IMR-90 (cell line): ENCODE measurements at regions not wholly inside any gene's neighbourhood (a gene's known extent, or its start where the extent isn't known, plus 50 kb on each side); places are given as distances from the start of the nearest gene placed in this dataset.

ENCODE experiments used
- ATAC-seq: fragments of 200-7000 bp; cut with Tn5 transposase; 2 replicates; pipeline ENCODE4 v1.9.1; 2020; ENCODE audit warnings: low read depth, mild to moderate bottlenecking, moderate library complexity
- BruUV-seq: library from RNA; stranded (reverse); fragments of 400-500 nt; replicated peaks from 2 replicates; lab custom pipeline; 2021; lab: Mats Ljungman, UMichigan
- CTCF ChIA-PET: fragments of 300-600 bp; formaldehyde crosslinking; extraction: SDS; loops from one replicate; lab custom pipeline; 2021; ENCODE audit warnings: antibody characterized with exemption; lab: Yijun Ruan, JAX
- POLR2A ChIA-PET: fragments of 300-600 bp; sonication (Branson Sonifier 250); formaldehyde crosslinking; loops from one replicate; lab custom pipeline; 2022; ENCODE audit warnings: antibody characterized with exemption; ENCODE audit not compliant: unreplicated experiment; lab: Charles Lee
- DNase-seq: peaks from one replicate; pipeline ENCODE4 v3.0.0; 2013
- H2AFZ ChIP-seq: replicated peaks from 2 replicates; pipeline ENCODE3; 2013; ENCODE audit warnings: low read length, mild to moderate bottlenecking; ENCODE audit not compliant: poor library complexity
- H2AK5ac ChIP-seq: 2 replicates; pipeline ENCODE4 v1.6.1; 2013; ENCODE audit warnings: low read depth, low read length, inconsistent platforms
- H2AK9ac ChIP-seq: replicated peaks from 2 replicates; pipeline ENCODE3; 2013; ENCODE audit warnings: mild to moderate bottlenecking, low read depth, low read length, moderate library complexity; ENCODE audit not compliant: poor library complexity
- H2BK120ac ChIP-seq: 2 replicates; pipeline ENCODE4 v1.6.1; 2013; ENCODE audit warnings: low read depth, low read length, inconsistent platforms
- H2BK15ac ChIP-seq: 3 replicates; pipeline ENCODE4 v1.6.1; 2013; ENCODE audit warnings: low read depth, low read length, inconsistent platforms
- H2BK20ac ChIP-seq: 2 replicates; pipeline ENCODE4 v1.6.1; 2013; ENCODE audit warnings: low read depth, mild to moderate bottlenecking, inconsistent platforms, low read length, moderate library complexity
- H2BK5ac ChIP-seq: 2 replicates; pipeline ENCODE4 v1.6.1; 2013; ENCODE audit warnings: mild to moderate bottlenecking, low read depth, low read length, inconsistent platforms; ENCODE audit not compliant: poor library complexity, severe bottlenecking
- H3K14ac ChIP-seq: replicated peaks from 2 replicates; pipeline ENCODE4 v1.6.1; 2013; ENCODE audit warnings: low read depth, low read length, inconsistent platforms
- H3K18ac ChIP-seq: 2 replicates; pipeline ENCODE4 v1.6.1; 2013; ENCODE audit warnings: low read depth, low read length, control low read depth
- H3K23ac ChIP-seq: 2 replicates; pipeline ENCODE4 v1.6.1; 2013; ENCODE audit warnings: low read depth, low read length, inconsistent platforms
- H3K27ac ChIP-seq: 2 replicates; pipeline ENCODE4 v1.5.1; 2013; ENCODE audit warnings: mild to moderate bottlenecking, control low read depth, low read length; ENCODE audit not compliant: insufficient read depth
- H3K27me3 ChIP-seq: 2 replicates; pipeline ENCODE4 v1.6.1; 2013; ENCODE audit warnings: low read length; ENCODE audit not compliant: control insufficient read depth, insufficient read depth
- H3K36me3 ChIP-seq: 2 replicates; pipeline ENCODE4 v1.6.1; 2013; ENCODE audit warnings: low read length, mixed read lengths; ENCODE audit not compliant: control insufficient read depth, insufficient read depth
- H3K4ac ChIP-seq: 2 replicates; pipeline ENCODE4 v1.6.1; 2013; ENCODE audit warnings: low read depth, low read length, inconsistent platforms
- H3K4me1 ChIP-seq: 2 replicates; pipeline ENCODE4 v1.6.1; 2013; ENCODE audit warnings: low read length, mixed read lengths; ENCODE audit not compliant: control insufficient read depth, insufficient read depth
- H3K4me2 ChIP-seq: 2 replicates; pipeline ENCODE4 v1.6.1; 2013; ENCODE audit warnings: low read depth, mild to moderate bottlenecking, control low read depth, low read length, moderate library complexity
- H3K4me3 ChIP-seq: 2 replicates; pipeline ENCODE4 v1.5.1; 2013; ENCODE audit warnings: low read depth, mild to moderate bottlenecking, control low read depth, low read length, moderate library complexity; ENCODE audit not compliant: insufficient read depth
- H3K56ac ChIP-seq: 2 replicates; pipeline ENCODE4 v1.6.1; 2013; ENCODE audit warnings: low read length, inconsistent platforms; ENCODE audit not compliant: insufficient read depth; ENCODE audit errors: extremely low read depth
- H3K79me1 ChIP-seq, 2 experiments: 2 replicates each; pipeline ENCODE4 v1.6.1; 2013; ENCODE audit warnings: low read length in 2 of 2, inconsistent platforms in 1 of 2, low read depth in 1 of 2
- H3K9ac ChIP-seq: 2 replicates; pipeline ENCODE4 v1.6.1; 2013; ENCODE audit warnings: low read depth, low read length, control low read depth
- H3K9me1 ChIP-seq: 2 replicates; pipeline ENCODE4 v1.6.1; 2013; ENCODE audit warnings: low read length, inconsistent platforms; ENCODE audit not compliant: insufficient read depth
- H3K9me3 ChIP-seq: 2 replicates; pipeline ENCODE4 v1.6.1; 2013; ENCODE audit warnings: low read length; ENCODE audit not compliant: control insufficient read depth, insufficient read depth
- H4K20me1 ChIP-seq: 2 replicates; pipeline ENCODE4 v1.6.1; 2013; ENCODE audit warnings: low read length, inconsistent platforms; ENCODE audit not compliant: insufficient read depth
- H4K5ac ChIP-seq: 2 replicates; pipeline ENCODE4 v1.6.1; 2013; ENCODE audit warnings: mild to moderate bottlenecking, low read depth, low read length, control low read depth
- H4K8ac ChIP-seq, 2 experiments: 2 replicates each; pipeline ENCODE4 v1.6.1; 2013; ENCODE audit warnings: low read depth in 2 of 2, low read length in 2 of 2, control low read depth in 1 of 2, inconsistent platforms in 1 of 2
- H4K91ac ChIP-seq: 2 replicates; pipeline ENCODE4 v1.6.1; 2013; ENCODE audit warnings: low read depth, low read length, inconsistent platforms; ENCODE audit not compliant: insufficient read depth
- CEBPB ChIP-seq: IDR thresholded peaks from 2 replicates; pipeline ENCODE4 v1.6.1; 2012; ENCODE audit warnings: low read depth, low read length, improper control_type of control experiment
- CHD1 ChIP-seq: IDR thresholded peaks from 2 replicates; pipeline ENCODE4 v1.6.1; 2012; ENCODE audit warnings: low read depth, low read length, improper control_type of control experiment
- MAFK ChIP-seq: IDR thresholded peaks from 2 replicates; pipeline ENCODE4 v1.6.1; 2012; ENCODE audit warnings: low read depth, low read length, improper control_type of control experiment
- POLR2A ChIP-seq: IDR thresholded peaks from 2 replicates; pipeline ENCODE4 v1.6.1; 2012; ENCODE audit warnings: mild to moderate bottlenecking, low read depth, low read length
- WGBS, 2 experiments: methylation state at CpG; one replicate each; pipeline versions ENCODE4 v1.1.5 to v1.1.7; 2013; ENCODE audit warnings: missing lambda C conversion rate in 2 of 2; ENCODE audit not compliant: insufficient read length in 1 of 2; ENCODE audit errors: extremely low coverage in 2 of 2; 5-methylcytosine and 5-hydroxymethylcytosine counted together
- dilution Hi-C: fragments of 300-500 bp; cut with HindIII; formaldehyde crosslinking; loops from one replicate; pipeline ENCODE4 v1.14.3; 2018; ENCODE audit warnings: low sequenced_read_pairs; ENCODE audit not compliant: unreplicated experiment
- in situ Hi-C: fragments of 300-500 bp; cut with MboI; formaldehyde crosslinking; loops from 3 replicates; pipeline ENCODE4 v1.14.3; 2019; ENCODE audit warnings: low sequenced_read_pairs, inconsistent platforms, mixed read lengths
- intact Hi-C: fragments of 100-400 bp; cut with micrococcal nuclease; formaldehyde crosslinking; loops from 2 replicates; pipeline ENCODE4 v1.10.0; 2022
- TF ChIP-seq, protein P1 (sequence below): conservative IDR thresholded peaks from 2 replicates; pipeline ENCODE4 v1.5.1; 2012; ENCODE audit warnings: mild to moderate bottlenecking, low read depth, low read length, improper control_type of control experiment
- TF ChIP-seq, protein P2 (sequence below): fragments of 150-350 bp; IDR thresholded peaks from 2 replicates; pipeline ENCODE4 v1.6.1; 2016; ENCODE audit warnings: low read depth, mild to moderate bottlenecking, low read length, moderate library complexity, borderline replicate concordance

DNA sequence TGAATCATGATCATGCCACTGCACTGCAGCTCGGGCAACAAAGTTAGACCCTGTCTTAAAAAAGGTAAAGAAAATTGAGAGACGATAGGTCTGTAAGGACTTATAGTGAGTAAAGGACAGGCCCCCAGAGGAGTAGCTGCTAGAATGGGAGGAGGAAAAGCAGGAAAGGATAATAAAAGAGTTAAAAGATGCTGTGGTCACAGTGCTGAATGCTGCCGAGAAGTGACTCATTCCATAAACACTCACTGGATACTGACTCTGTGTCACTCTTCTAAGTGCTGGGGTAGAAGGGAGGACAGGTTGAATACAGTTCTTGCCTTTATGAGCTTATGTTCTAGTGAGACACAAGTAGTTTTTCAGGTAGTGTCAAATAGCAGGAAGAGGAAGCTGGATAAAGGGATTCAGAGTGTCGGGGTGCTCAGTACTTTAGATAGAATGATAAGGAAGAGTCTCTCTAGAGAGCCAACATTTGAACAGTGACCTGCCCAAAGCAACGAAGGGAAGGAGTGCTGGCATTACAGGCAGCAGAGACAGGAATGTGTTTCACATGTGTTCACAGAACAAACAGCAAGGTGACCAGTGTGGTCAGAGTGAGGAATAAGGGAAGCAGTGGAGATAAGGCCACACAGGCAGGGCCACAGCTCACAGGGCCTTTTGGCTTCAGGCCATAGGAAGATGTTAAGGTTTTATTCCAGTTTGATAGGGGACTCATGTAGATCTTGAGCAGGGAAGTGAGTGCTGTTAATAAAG is 1240.5 kb downstream of the UQCRFS1 start:
- no peak overlapping the region for H2BK5ac ChIP-seq
- H3K27ac ChIP-seq: no peak overlapping the region
- H3K4me3 ChIP-seq: no peak overlapping the region
- no peaks in the 10 kb centered on the region for H3K79me1 ChIP-seq
- no peak overlapping the region for H3K14ac ChIP-seq
- no peak overlapping the region for H3K18ac ChIP-seq
- intact Hi-C loops: no loop called here
- dilution Hi-C loops: no loop called here
- POLR2A ChIA-PET: no interaction called here
- no peaks in the 10 kb centered on the region for H3K27me3 ChIP-seq
- H2BK15ac ChIP-seq: no peak overlapping the region
- no peak overlapping the region for H3K4ac ChIP-seq
- no peak overlapping the region for H3K4me2 ChIP-seq
- peaks cover 21% of the 10 kb centered on the region for H3K9me3 ChIP-seq
- H4K20me1 ChIP-seq: no peaks in the 10 kb centered on the region
- no peak overlapping the region for H4K91ac ChIP-seq
- H3K9ac ChIP-seq: no peak overlapping the region
- CTCF ChIA-PET: no interaction called here
- no peaks in the 10 kb centered on the region for H3K4me1 ChIP-seq
- BruUV-seq: no TSS peak
- DNase-seq: no peak
- no peak overlapping the region for H3K23ac ChIP-seq
- no peak overlapping the region for H4K8ac ChIP-seq
- no peak for TF ChIP-seq CEBPB
- TF ChIP-seq, protein P1, sequence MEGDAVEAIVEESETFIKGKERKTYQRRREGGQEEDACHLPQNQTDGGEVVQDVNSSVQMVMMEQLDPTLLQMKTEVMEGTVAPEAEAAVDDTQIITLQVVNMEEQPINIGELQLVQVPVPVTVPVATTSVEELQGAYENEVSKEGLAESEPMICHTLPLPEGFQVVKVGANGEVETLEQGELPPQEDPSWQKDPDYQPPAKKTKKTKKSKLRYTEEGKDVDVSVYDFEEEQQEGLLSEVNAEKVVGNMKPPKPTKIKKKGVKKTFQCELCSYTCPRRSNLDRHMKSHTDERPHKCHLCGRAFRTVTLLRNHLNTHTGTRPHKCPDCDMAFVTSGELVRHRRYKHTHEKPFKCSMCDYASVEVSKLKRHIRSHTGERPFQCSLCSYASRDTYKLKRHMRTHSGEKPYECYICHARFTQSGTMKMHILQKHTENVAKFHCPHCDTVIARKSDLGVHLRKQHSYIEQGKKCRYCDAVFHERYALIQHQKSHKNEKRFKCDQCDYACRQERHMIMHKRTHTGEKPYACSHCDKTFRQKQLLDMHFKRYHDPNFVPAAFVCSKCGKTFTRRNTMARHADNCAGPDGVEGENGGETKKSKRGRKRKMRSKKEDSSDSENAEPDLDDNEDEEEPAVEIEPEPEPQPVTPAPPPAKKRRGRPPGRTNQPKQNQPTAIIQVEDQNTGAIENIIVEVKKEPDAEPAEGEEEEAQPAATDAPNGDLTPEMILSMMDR: no peak
- TF ChIP-seq, protein P2, sequence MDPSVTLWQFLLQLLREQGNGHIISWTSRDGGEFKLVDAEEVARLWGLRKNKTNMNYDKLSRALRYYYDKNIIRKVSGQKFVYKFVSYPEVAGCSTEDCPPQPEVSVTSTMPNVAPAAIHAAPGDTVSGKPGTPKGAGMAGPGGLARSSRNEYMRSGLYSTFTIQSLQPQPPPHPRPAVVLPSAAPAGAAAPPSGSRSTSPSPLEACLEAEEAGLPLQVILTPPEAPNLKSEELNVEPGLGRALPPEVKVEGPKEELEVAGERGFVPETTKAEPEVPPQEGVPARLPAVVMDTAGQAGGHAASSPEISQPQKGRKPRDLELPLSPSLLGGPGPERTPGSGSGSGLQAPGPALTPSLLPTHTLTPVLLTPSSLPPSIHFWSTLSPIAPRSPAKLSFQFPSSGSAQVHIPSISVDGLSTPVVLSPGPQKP: no peak
- no peak for TF ChIP-seq MAFK
- no peak for TF ChIP-seq POLR2A
- no peak for TF ChIP-seq CHD1
- H3K9me1 ChIP-seq: no peaks in the 10 kb centered on the region
- 18% methylated on average over 2 of the region's 5 CpGs; no CpG with 5 or more reads in 1 of the 2 experiments for WGBS, 2 experiments
- H4K5ac ChIP-seq: no peak overlapping the region
- no peak overlapping the region for H2BK120ac ChIP-seq
- H2AK5ac ChIP-seq: no peak overlapping the region
- no peak overlapping the region for H2BK20ac ChIP-seq
- no peak for ATAC-seq
- in situ Hi-C loops: loop anchor here (25.0 kb wide), 1 partner anchor 740 kb away; no protein-coding TSS in a partner anchor
- H2AFZ ChIP-seq: no peak overlapping the region
- no peaks in the 10 kb centered on the region for H3K36me3 ChIP-seq
- no peak overlapping the region for H2AK9ac ChIP-seq
- no peak overlapping the region for H3K56ac ChIP-seq
